ENCODE measurements at regions not wholly inside any gene's neighbourhood (a gene's known extent, or its start where the extent isn't known, plus 50 kb on each side); places are given as distances from the start of the nearest gene placed in this dataset.
A peak's percentile ranks its signal among the peaks of the same experiment; 100 is the strongest.

- Histone ChIP-seq H3K27ac (peak overlapping the region in 2 of 4 donors; percentile 10 to 66), H3K4me1 (peaks cover 11% of the 10 kb centered on the region), H3K9me3 (no peaks in the 10 kb centered on the region), H3K36me3 (replicated peaks in 1 of 2; ENCODE audit: insufficient read depth in 1 of 2, low read depth in 2 of 2) (no peaks in the 10 kb centered on the region), H3K27me3 (no peaks in the 10 kb centered on the region), H3K4me3 (no peak overlapping the region)
- intact Hi-C loops (cut with DNase I): no loop called here
- no peak for TF ChIP-seq POLR2A (IDR thresholded peaks at IDR 0.05)
- TF ChIP-seq, protein P1, sequence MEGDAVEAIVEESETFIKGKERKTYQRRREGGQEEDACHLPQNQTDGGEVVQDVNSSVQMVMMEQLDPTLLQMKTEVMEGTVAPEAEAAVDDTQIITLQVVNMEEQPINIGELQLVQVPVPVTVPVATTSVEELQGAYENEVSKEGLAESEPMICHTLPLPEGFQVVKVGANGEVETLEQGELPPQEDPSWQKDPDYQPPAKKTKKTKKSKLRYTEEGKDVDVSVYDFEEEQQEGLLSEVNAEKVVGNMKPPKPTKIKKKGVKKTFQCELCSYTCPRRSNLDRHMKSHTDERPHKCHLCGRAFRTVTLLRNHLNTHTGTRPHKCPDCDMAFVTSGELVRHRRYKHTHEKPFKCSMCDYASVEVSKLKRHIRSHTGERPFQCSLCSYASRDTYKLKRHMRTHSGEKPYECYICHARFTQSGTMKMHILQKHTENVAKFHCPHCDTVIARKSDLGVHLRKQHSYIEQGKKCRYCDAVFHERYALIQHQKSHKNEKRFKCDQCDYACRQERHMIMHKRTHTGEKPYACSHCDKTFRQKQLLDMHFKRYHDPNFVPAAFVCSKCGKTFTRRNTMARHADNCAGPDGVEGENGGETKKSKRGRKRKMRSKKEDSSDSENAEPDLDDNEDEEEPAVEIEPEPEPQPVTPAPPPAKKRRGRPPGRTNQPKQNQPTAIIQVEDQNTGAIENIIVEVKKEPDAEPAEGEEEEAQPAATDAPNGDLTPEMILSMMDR (IDR thresholded peaks at IDR 0.05): no peak
- WGBS, 2 donors: 34 to 47% methylated on average over 2 of the region's 2 CpGs
- ATAC-seq (peak; percentile 31), DNase-seq (no peak)
Measured at GRCh38 chr4:25524663-25525062, 131.0 kb upstream of the SLC34A2 start.

GRCh38 chr4:25525896-25526295 is 129.8 kb upstream of the SLC34A2 start:
- no peak overlapping the region for H3K4me3 ChIP-seq
- H3K27me3 ChIP-seq: no peaks in the 10 kb centered on the region
- DNase-seq: no peak
- TF ChIP-seq, protein P1 (IDR thresholded peaks at IDR 0.05): no peak
- ATAC-seq: no peak
- no peaks in the 10 kb centered on the region for H3K36me3 ChIP-seq (replicated peaks in 1 of 2; ENCODE audit: insufficient read depth in 1 of 2, low read depth in 2 of 2)
- intact Hi-C loops (cut with DNase I): no loop called here
- H3K27ac ChIP-seq: peak overlapping the region in 2 of 4 donors; percentile 10 to 66
- peaks cover 11% of the 10 kb centered on the region for H3K4me1 ChIP-seq
- 84 to 86% methylated on average over 6 of the region's 6 CpGs for WGBS, 2 donors
- H3K9me3 ChIP-seq: no peaks in the 10 kb centered on the region

GRCh38 chr4:25527034-25527433 is 128.6 kb upstream of the SLC34A2 start:
- intact Hi-C loops (cut with DNase I): no loop called here
- 68 to 89% methylated on average over 1 of the region's 1 CpG for WGBS, 2 donors
- ATAC-seq: peak; percentile 57
- H3K36me3 ChIP-seq (replicated peaks in 1 of 2; ENCODE audit: insufficient read depth in 1 of 2, low read depth in 2 of 2): no peaks in the 10 kb centered on the region
- TF ChIP-seq, protein P1 (IDR thresholded peaks at IDR 0.05): no peak
- no peaks in the 10 kb centered on the region for H3K27me3 ChIP-seq
- H3K4me1 ChIP-seq: peaks cover 11% of the 10 kb centered on the region
- no peak for DNase-seq
- peak overlapping the region in 1 of 4 donors; percentile 27 for H3K27ac ChIP-seq
- no peak overlapping the region for H3K4me3 ChIP-seq
- no peaks in the 10 kb centered on the region for H3K9me3 ChIP-seq

- 87 to 88% methylated on average over 14 of the region's 14 CpGs for WGBS, 2 donors
- Histone ChIP-seq H3K4me1 (peaks cover 4% of the 10 kb centered on the region), H3K4me3 (no peak overlapping the region), H3K27me3 (no peaks in the 10 kb centered on the region), H3K27ac (no peak overlapping the region), H3K36me3 (replicated peaks in 1 of 2; ENCODE audit: insufficient read depth in 1 of 2, low read depth in 2 of 2) (no peaks in the 10 kb centered on the region), H3K9me3 (no peaks in the 10 kb centered on the region)
- no peak for ATAC-seq
- DNase-seq: no peak
- TF ChIP-seq, protein P1 (IDR thresholded peaks at IDR 0.05): no peak
- TF ChIP-seq POLR2A (IDR thresholded peaks at IDR 0.05): no peak
- intact Hi-C loops (cut with DNase I): no loop called here
Measured at GRCh38 chr4:25528391-25528790, 127.3 kb upstream of the SLC34A2 start.

GRCh38 chr4:25531272-25531671 is 124.4 kb upstream of the SLC34A2 start:
- H3K36me3 ChIP-seq (replicated peaks in 1 of 2; ENCODE audit: insufficient read depth in 1 of 2, low read depth in 2 of 2): no peaks in the 10 kb centered on the region
- no peak overlapping the region for H3K4me3 ChIP-seq
- no peak overlapping the region for H3K27ac ChIP-seq
- TF ChIP-seq, protein P1 (IDR thresholded peaks at IDR 0.05): peak in 1 of 7 experiments; percentile 7
- no peak for TF ChIP-seq POLR2A (IDR thresholded peaks at IDR 0.05)
- intact Hi-C loops (cut with DNase I): no loop called here
- H3K4me1 ChIP-seq: peaks cover 8% of the 10 kb centered on the region
- no peaks in the 10 kb centered on the region for H3K27me3 ChIP-seq
- ATAC-seq (no peak), DNase-seq (no peak)
- no peaks in the 10 kb centered on the region for H3K9me3 ChIP-seq
